Neural crest cell (in vitro differentiated cells): ENCODE measurements at regions not wholly inside any gene's neighbourhood (a gene's known extent, or its start where the extent isn't known, plus 50 kb on each side); places are given as distances from the start of the nearest gene placed in this dataset.

Source experiments
- DNase-seq: peaks from one replicate; pipeline ENCODE4 v3.0.0; 2021; ENCODE audit warnings: low read depth, mixed read lengths, low spot score
- H3K27ac Mint-ChIP-seq: one replicate; pipeline ENCODE4 v1.8.0; 2021; ENCODE audit warnings: mild to moderate bottlenecking, mixed read lengths; ENCODE audit not compliant: unreplicated experiment
- H3K27me3 Mint-ChIP-seq: 2 replicates; pipeline ENCODE4 v1.8.0; 2021; ENCODE audit warnings: low read depth, mild to moderate bottlenecking, mixed read lengths
- H3K36me3 Mint-ChIP-seq: 2 replicates; pipeline ENCODE4 v1.8.0; 2021; ENCODE audit warnings: low read depth, mild to moderate bottlenecking, mixed read lengths
- H3K4me1 Mint-ChIP-seq: 2 replicates; pipeline ENCODE4 v1.8.0; 2021; ENCODE audit warnings: mixed read lengths
- H3K4me3 Mint-ChIP-seq: one replicate; pipeline ENCODE4 v1.8.0; 2021; ENCODE audit warnings: mild to moderate bottlenecking, mixed read lengths
- H3K9me3 Mint-ChIP-seq: 2 replicates; pipeline ENCODE4 v1.8.0; 2021; ENCODE audit warnings: mixed read lengths
- TF ChIP-seq, protein P1 (sequence below): fragments of 200-600 bp; sonication (generic); conservative IDR thresholded peaks from 2 replicates; pipeline ENCODE4 v1.5.0; 2021; ENCODE audit warnings: antibody characterized with exemption, mild to moderate bottlenecking

- peaks cover 12% of the 10 kb centered on the region for H3K4me1 Mint-ChIP-seq
- H3K27ac Mint-ChIP-seq = no peak overlapping the region
- DNase-seq = no peak
- TF ChIP-seq, protein P1, sequence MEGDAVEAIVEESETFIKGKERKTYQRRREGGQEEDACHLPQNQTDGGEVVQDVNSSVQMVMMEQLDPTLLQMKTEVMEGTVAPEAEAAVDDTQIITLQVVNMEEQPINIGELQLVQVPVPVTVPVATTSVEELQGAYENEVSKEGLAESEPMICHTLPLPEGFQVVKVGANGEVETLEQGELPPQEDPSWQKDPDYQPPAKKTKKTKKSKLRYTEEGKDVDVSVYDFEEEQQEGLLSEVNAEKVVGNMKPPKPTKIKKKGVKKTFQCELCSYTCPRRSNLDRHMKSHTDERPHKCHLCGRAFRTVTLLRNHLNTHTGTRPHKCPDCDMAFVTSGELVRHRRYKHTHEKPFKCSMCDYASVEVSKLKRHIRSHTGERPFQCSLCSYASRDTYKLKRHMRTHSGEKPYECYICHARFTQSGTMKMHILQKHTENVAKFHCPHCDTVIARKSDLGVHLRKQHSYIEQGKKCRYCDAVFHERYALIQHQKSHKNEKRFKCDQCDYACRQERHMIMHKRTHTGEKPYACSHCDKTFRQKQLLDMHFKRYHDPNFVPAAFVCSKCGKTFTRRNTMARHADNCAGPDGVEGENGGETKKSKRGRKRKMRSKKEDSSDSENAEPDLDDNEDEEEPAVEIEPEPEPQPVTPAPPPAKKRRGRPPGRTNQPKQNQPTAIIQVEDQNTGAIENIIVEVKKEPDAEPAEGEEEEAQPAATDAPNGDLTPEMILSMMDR = no peak
- no peaks in the 10 kb centered on the region for H3K27me3 Mint-ChIP-seq
- H3K4me3 Mint-ChIP-seq = no peak overlapping the region
- no peaks in the 10 kb centered on the region for H3K36me3 Mint-ChIP-seq
- H3K9me3 Mint-ChIP-seq = no peaks in the 10 kb centered on the region
Observed at GRCh38 chr2:200220251-200220650, 86.2 kb upstream of the SPATS2L start.

DNA sequence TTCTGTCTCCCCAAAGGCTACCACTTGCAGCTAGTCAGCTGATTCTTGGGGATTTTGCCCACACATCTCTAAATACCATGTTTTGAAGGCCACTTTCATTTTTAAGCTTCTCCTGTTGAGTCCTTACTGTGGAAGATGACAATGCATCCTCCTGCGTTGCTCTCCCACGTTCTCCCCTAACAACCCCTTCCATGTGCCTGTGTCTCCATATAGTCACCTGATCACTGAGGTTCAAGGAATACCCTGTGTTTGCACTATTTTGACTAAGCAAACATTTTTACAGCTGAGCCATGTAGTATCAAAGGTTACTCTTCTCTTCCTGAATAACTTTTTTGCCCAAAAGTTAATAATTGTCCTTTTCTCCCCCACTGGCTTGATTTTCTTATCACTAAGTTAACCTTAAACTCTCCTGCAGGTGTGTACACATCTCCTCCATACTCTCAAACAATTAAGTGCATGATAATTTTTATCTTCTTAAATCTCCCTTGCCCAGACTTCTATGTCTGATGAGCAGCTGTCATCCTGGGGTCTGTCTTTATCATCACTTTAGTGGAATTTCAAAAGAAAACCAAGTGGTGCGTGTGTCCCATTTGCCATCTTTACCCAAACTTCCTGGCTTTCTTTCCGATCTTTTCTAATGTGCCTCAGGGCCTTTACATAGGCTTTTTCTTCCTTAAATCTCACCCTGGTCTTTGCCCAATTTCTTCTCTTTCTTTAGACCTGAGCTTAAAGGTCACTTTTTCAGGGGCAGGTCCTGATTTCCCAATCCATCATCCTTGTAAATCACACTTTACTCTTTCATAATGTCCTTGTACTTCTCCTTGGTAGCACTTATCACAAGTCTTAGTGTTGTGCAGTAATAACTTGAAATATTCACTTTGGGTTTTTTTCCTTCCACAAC lies 85.2 kb upstream of the SPATS2L start:
- Mint-ChIP-seq H3K27ac (no peak overlapping the region), H3K4me1 (peaks cover 12% of the 10 kb centered on the region)
- no peak for DNase-seq

DNA sequence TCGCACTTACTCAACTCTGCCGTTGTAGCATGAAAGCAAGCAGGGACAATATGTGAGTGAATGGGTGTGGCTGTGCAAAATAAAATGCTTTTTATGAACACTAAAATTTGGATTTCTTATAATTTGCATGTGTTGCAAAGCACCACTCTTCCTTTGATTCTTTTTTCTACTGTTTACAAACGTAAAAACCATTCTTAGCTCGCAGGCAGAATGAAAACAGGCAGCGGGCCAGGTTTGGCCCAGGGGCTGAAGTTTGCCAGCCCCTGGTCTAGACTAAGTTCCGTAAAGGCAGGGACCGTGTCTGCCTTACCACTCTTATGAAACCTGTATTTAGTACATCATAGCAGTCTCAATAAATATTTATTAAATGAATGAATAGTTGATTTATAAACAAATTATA lies 83.7 kb upstream of the SPATS2L start:
- Mint-ChIP-seq H3K27me3 (no peaks in the 10 kb centered on the region), H3K9me3 (no peaks in the 10 kb centered on the region), H3K4me3 (no peak overlapping the region), H3K4me1 (peaks cover 12% of the 10 kb centered on the region), H3K27ac (no peak overlapping the region), H3K36me3 (no peaks in the 10 kb centered on the region)
- DNase-seq = no peak
- TF ChIP-seq, protein P1 = no peak

More for the DNA sequence above, 85.2 kb upstream of the SPATS2L start:
- TF ChIP-seq, protein P1 = no peak
- Mint-ChIP-seq H3K27me3 (no peaks in the 10 kb centered on the region), H3K36me3 (no peaks in the 10 kb centered on the region), H3K4me3 (no peak overlapping the region), H3K9me3 (no peaks in the 10 kb centered on the region)

- H3K27me3 Mint-ChIP-seq = no peaks in the 10 kb centered on the region
- H3K4me3 Mint-ChIP-seq = no peak overlapping the region
- H3K36me3 Mint-ChIP-seq = no peaks in the 10 kb centered on the region
- no peak overlapping the region for H3K27ac Mint-ChIP-seq
- TF ChIP-seq, protein P1 = no peak
- no peak for DNase-seq
- H3K4me1 Mint-ChIP-seq = peaks cover 12% of the 10 kb centered on the region
- no peaks in the 10 kb centered on the region for H3K9me3 Mint-ChIP-seq
Observed at GRCh38 chr2:200223205-200223784, 83.2 kb upstream of the SPATS2L start.

DNA sequence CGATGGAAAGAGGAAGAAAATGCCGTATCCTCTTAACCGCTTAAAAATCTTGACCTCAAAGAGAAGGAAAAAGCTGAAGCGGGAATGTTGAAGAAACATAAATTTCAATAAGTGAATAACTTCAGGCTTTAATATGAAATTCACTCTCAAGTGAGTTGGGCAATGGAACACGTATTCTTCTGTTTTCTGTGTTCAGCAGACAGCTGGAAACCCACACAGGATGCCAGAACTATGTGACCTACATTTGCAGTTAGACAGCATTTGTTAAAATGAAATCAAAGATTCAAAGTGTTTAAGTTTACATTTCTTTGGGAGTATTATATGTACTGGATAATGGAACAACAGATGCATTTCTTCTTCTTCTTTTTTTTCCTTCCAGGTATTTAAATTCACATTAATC lies 80.5 kb upstream of the SPATS2L start:
- Mint-ChIP-seq H3K36me3 (no peaks in the 10 kb centered on the region), H3K9me3 (peaks cover 4% of the 10 kb centered on the region), H3K27ac (no peak overlapping the region), H3K27me3 (no peaks in the 10 kb centered on the region), H3K4me3 (no peak overlapping the region), H3K4me1 (peaks cover under 1% of the 10 kb centered on the region)
- no peak for DNase-seq
- TF ChIP-seq, protein P1 = no peak
